Stimulated activated CD4-positive, alpha-beta T cell treated with anti-CD3 and anti-CD28 coated beads, Interleukin-1b, Interleukin-23, amount 100 ng/mL, for 4 hours (primary cell): ENCODE measurements at regions not wholly inside any gene's neighbourhood (a gene's known extent, or its start where the extent isn't known, plus 50 kb on each side); places are given as distances from the start of the nearest gene placed in this dataset.

Experiments used
- DNase-seq, 2 donors: peaks; one replicate each; pipeline ENCODE4 v3.0.0-alpha.2; 2020; ENCODE audit warnings: low read depth in 2 of 2

- DNase-seq, result no peak
These were observed 512.1 kb downstream of the QKI start for GRCh38 chr6:163926642-163927041.

- no peak for DNase-seq
These were observed 511.3 kb downstream of the QKI start for GRCh38 chr6:163925839-163926238.

- DNase-seq, result no peak
These were observed 509.3 kb downstream of the QKI start for GRCh38 chr6:163923658-163924411.

DNA sequence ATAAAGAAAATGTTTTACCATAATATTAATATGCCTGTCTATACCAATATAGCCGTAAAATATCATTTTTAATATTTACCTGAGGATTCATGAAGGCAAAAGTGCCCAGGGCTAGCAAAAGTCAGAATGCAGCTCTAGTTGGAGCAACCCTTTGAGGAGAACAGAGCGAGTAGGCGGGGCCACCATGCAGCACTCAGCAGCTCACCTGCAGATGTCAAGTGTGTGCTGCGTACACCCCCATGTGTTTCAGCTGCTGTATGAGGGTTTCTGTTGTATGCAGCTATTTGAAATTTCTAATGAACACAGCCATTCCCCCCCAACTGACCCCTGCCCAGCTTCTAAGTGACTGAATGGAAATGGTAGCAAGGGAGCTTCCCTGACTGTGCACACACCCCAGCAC is 508.0 kb downstream of the QKI start:
- no peak for DNase-seq

GRCh38 chr6:163919652-163920051 is 505.1 kb downstream of the QKI start:
- DNase-seq, result no peak

- no peak for DNase-seq
These were observed 502.0 kb downstream of the QKI start for GRCh38 chr6:163916315-163917081.

DNA sequence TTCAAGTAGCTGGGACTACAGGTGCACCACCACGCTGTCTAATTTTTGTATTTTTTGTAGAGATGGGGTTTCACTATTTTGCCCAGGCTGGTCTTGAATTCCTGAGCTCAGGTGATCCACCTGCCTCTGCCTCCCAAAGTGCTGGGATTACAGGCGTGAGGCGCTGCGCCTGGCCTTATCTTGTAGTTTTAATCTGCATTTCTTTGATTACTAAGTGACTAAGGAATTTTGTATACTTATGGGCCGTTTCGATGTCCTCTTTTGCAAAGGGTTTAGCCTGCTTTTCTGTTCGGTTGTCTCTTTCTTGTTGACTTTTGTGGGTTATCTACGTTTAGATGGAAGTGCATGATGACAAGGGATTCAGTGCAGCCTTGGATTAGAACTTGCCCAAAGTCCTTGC is 500.6 kb downstream of the QKI start:
- no peak for DNase-seq

DNA sequence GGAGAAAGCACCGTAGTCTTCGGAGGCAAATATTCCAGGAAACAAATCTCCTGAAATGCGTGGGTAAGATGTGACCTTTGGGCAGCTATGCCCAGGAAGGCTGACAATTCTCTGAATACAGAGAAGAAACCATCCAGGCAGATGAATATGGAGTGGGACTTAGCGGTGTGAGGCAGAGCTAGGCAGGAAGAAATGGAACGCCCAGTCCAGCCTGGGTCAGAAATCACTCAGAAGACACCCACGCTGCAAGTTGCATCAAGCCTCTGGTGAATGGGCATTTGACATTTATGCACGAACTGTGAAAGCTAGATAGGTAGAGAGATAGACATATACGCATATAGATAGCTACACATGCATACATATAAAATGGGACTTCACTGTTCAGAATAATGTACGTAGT is 498.5 kb downstream of the QKI start:
- no peak for DNase-seq

DNA sequence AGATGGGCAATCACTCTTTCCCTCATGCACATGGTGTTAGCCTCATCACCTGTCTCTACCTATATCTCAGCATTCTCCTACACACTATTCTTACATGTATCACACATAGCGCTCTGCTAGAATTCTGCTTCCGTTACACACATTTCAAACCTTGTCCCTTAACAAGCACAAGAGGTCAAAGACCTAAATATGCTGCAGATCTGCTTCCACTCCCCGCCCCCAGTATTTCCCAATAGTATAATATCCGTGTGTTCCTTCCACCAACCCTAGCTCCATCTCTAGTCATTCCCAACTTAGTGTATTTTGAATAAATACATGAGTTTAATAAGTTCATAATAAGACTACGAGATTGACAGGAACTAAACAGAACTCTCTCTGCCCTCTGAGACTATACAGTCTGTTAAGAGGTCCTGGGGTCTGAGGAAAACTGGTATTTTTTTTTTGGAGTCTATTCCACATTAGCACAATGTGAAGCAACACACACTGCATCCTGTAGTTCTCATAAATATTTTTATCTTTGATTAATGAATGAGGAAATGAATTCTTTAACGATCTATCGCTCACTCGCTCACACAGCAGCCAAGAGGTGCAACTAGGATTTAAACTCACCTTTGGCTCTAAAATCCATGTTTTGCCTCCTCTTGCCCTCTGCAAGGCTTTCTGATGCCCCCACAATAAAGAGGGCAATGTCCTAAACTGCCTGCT is 491.6 kb downstream of the QKI start:
- no peak for DNase-seq

- no peak for DNase-seq
These were observed 489.7 kb downstream of the QKI start for GRCh38 chr6:163904186-163904585.

GRCh38 chr6:163903541-163903940 is 489.0 kb downstream of the QKI start:
- no peak for DNase-seq

- no peak for DNase-seq
These were observed 488.5 kb downstream of the QKI start for GRCh38 chr6:163902993-163903392.

- no peak for DNase-seq
These were observed 487.2 kb downstream of the QKI start for GRCh38 chr6:163901681-163902080.

GRCh38 chr6:163900570-163900969 is 486.1 kb downstream of the QKI start:
- DNase-seq, result no peak

GRCh38 chr6:163897669-163898068 is 483.2 kb downstream of the QKI start:
- no peak for DNase-seq

DNA sequence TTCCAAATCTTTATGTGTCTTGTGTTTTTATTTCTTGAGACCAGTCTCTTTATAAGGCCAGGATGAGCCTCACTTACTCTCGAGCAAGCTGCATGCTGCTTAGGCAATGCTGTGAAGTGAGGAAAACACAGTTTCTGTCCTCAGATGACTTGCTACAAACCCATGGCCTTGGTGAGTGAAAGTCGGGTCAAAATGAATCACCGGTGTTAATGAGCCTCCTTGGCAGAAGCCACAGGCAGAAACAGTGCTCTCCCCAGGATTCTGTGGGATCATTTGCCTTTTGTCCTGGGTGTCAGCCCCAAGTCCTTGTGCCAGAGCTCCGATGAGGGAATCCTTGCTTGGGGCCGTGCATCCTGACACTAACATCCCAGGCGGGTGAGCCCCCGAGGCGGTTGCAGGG is 482.5 kb downstream of the QKI start:
- DNase-seq, result no peak

DNA sequence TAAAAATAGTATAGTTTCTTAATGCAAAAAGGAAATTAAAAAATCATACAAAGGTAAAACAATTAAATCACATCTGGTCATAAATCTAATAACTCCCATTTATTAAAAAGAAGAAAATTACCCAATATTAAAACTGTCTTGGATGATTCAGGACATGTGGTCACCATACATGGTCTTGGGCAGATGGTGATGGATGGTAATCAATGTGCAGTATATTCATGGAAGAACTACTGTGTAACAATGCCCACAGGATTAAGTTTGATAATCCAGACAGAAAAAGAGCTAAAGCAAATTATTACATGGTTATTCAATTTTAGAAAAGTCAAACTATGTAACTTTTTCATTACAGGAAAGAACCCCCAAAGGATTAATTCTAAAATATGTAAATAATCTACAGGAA is 480.6 kb downstream of the QKI start:
- no peak for DNase-seq

GRCh38 chr6:163893609-163894189 is 479.2 kb downstream of the QKI start:
- DNase-seq, result no peak

DNA sequence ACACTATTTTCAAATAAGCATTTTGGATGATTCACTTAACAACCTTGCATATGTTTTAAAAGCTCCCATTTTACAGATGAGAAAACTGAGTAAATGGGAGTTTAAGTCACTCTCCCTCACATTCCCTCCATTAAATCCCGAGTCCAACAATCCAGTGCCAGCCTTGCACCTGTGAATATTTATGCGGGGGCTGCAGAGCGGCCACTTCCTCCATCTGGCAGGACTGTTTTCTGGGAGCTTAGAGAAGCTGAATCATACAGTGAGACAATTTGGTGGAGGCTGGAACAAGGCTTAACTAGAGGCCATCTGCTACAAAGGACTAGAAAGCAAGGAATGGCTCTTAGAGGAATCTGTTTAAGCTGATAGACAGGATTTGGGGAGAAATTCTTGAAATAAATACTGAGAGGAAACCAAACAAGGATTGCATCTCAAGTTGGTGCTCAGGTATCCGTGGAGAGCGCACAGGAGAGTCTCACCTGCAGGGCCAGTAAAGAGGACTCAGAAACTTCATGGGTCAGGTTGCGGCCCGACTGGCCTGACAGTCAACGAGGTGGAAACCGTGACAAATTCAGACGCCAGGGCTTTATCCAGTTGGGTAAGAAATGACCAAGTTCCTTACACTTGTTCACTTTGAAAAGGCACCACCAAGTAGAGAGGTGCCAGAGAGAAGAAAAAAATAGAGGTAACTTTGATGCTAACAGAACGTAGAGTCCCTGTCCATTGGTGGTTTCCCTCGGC is 478.5 kb downstream of the QKI start:
- DNase-seq, result no peak

DNA sequence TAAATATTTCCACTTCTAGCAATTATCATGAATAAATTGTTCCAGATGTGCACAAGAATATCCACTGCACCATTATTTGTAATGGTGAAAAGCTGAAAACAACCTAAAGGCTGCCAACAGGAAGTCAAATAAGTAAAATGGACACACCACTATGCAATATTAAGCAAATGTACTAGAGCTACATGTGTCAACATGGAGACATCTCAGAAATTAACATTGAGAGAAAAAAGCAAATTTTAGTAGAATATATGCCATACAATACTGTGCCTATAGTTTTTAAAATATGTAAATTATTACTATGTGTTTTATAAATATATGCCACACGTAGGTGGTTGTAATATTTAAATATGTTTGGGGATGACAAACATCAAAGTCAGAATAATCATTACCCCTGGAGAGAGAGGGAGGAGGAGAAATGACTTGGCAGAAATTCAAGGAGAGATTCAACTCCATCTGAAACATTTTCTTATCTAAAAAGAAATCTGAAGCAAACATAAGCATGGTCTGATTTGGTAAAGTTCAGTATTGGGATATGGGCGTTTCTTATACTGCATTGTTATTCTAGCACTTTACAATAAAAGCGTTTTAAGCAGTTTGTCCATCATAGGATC is 475.5 kb downstream of the QKI start:
- no peak for DNase-seq
